H9 (cell line): ENCODE measurements at regions not wholly inside any gene's neighbourhood (a gene's known extent, or its start where the extent isn't known, plus 50 kb on each side); places are given as distances from the start of the nearest gene placed in this dataset.
"Not testable (repeated sequence)": the region's sequence is repeated elsewhere in the genome, so short reads cannot be mapped to it uniquely, and the experiment has no call there.

Experiments
- DNase-seq: peaks from one replicate; pipeline ENCODE4 v3.0.0-alpha.2; 2017
- H2AFZ ChIP-seq: one replicate; pipeline ENCODE4 v1.6.1; 2013; ENCODE audit warnings: mild to moderate bottlenecking, low read length, control low read depth, moderate library complexity
- H2AK5ac ChIP-seq: 2 replicates; pipeline ENCODE4 v1.6.1; 2013; ENCODE audit warnings: low read length, control low read depth, mixed read lengths; ENCODE audit not compliant: insufficient read length
- H2BK120ac ChIP-seq: one replicate; pipeline ENCODE4 v1.6.1; 2013; ENCODE audit warnings: low read depth, mild to moderate bottlenecking, low read length, control low read depth, inconsistent platforms; ENCODE audit not compliant: poor library complexity, severe bottlenecking
- H2BK12ac ChIP-seq: 2 replicates; pipeline ENCODE4 v1.6.1; 2013; ENCODE audit warnings: low read length, control low read depth, mixed read lengths, low read depth; ENCODE audit not compliant: insufficient read length
- H2BK15ac ChIP-seq: 2 replicates; pipeline ENCODE4 v1.6.1; 2013; ENCODE audit warnings: low read depth, low read length, control low read depth
- H2BK20ac ChIP-seq: one replicate; pipeline ENCODE4 v1.6.1; 2013; ENCODE audit warnings: low read depth, mild to moderate bottlenecking, low read length, control low read depth, inconsistent platforms; ENCODE audit not compliant: poor library complexity, severe bottlenecking
- H2BK5ac ChIP-seq: 2 replicates; pipeline ENCODE4 v1.6.1; 2013; ENCODE audit warnings: low read length, control low read depth, mixed read lengths; ENCODE audit not compliant: insufficient read length
- H3K14ac ChIP-seq: 2 replicates; pipeline ENCODE4 v1.6.1; 2013; ENCODE audit warnings: low read length, control low read depth; ENCODE audit not compliant: insufficient read depth
- H3K18ac ChIP-seq: 2 replicates; pipeline ENCODE4 v1.6.1; 2013; ENCODE audit warnings: low read depth, mild to moderate bottlenecking, mixed read lengths, low read length, control low read depth; ENCODE audit not compliant: insufficient read length
- H3K23ac ChIP-seq: 2 replicates; pipeline ENCODE4 v1.6.1; 2013; ENCODE audit warnings: low read length, control low read depth, mixed read lengths, low read depth; ENCODE audit not compliant: insufficient read length
- H3K23me2 ChIP-seq: 2 replicates; pipeline ENCODE4 v1.6.1; 2013; ENCODE audit warnings: low read depth, mild to moderate bottlenecking, mixed read lengths, low read length, control low read depth; ENCODE audit not compliant: insufficient read length, poor library complexity, severe bottlenecking
- H3K27ac ChIP-seq: 2 replicates; pipeline ENCODE4 v1.5.1; 2013; ENCODE audit warnings: low read length, control low read depth, mixed read lengths, low read depth; ENCODE audit not compliant: insufficient read length
- H3K27me3 ChIP-seq: 2 replicates; pipeline ENCODE4 v1.6.1; 2013; ENCODE audit warnings: low read length, control low read depth, inconsistent platforms; ENCODE audit not compliant: insufficient read depth
- H3K4ac ChIP-seq: 2 replicates; pipeline ENCODE4 v1.6.1; 2013; ENCODE audit warnings: low read depth, mild to moderate bottlenecking, control low read depth, inconsistent platforms, low read length, moderate library complexity
- H3K4me1 ChIP-seq: 2 replicates; pipeline ENCODE4 v1.6.1; 2013; ENCODE audit warnings: low read length, control low read depth, inconsistent platforms; ENCODE audit not compliant: insufficient read depth
- H3K4me2 ChIP-seq: 2 replicates; pipeline ENCODE4 v1.6.1; 2013; ENCODE audit warnings: low read length, control low read depth, mixed read lengths; ENCODE audit not compliant: insufficient read length, insufficient read depth
- H3K56ac ChIP-seq: 2 replicates; pipeline ENCODE4 v1.6.1; 2013; ENCODE audit warnings: low read depth, mild to moderate bottlenecking, mixed read lengths, low read length, control low read depth; ENCODE audit not compliant: insufficient read length
- H3K79me1 ChIP-seq: 2 replicates; pipeline ENCODE4 v1.6.1; 2013; ENCODE audit warnings: low read depth, mild to moderate bottlenecking, moderate library complexity, low read length, control low read depth, inconsistent platforms; ENCODE audit not compliant: insufficient read depth, poor library complexity, severe bottlenecking
- H3K79me2 ChIP-seq: 2 replicates; pipeline ENCODE4 v1.6.1; 2013; ENCODE audit warnings: low read length, control low read depth, inconsistent platforms; ENCODE audit not compliant: insufficient read depth
- H3K9ac ChIP-seq: 2 replicates; pipeline ENCODE4 v1.6.1; 2013; ENCODE audit warnings: low read length, control low read depth, mixed read lengths; ENCODE audit not compliant: insufficient read length; ENCODE audit errors: extremely low read depth
- H3K9me3 ChIP-seq: one replicate; pipeline ENCODE4 v1.6.1; 2013; ENCODE audit warnings: low read depth, low read length, inconsistent platforms; ENCODE audit not compliant: control insufficient read depth
- H3T11ph ChIP-seq: one replicate; pipeline ENCODE4 v1.6.1; 2013; ENCODE audit warnings: mild to moderate bottlenecking, low read length, control low read depth, inconsistent platforms
- H4K20me1 ChIP-seq: one replicate; pipeline ENCODE4 v1.6.1; 2013; ENCODE audit not compliant: control insufficient read depth, insufficient read length, insufficient read depth
- H4K5ac ChIP-seq: 2 replicates; pipeline ENCODE4 v1.6.1; 2013; ENCODE audit warnings: low read depth, mild to moderate bottlenecking, mixed read lengths, low read length, control low read depth; ENCODE audit not compliant: insufficient read length
- H4K8ac ChIP-seq: replicated peaks from 2 replicates; pipeline ENCODE4 v1.6.1; 2013; ENCODE audit warnings: low read length, control low read depth, mixed read lengths, low read depth; ENCODE audit not compliant: insufficient read length
- H4K91ac ChIP-seq: 2 replicates; pipeline ENCODE4 v1.6.1; 2013; ENCODE audit warnings: low read depth, mild to moderate bottlenecking, moderate library complexity, mixed read lengths, low read length, control low read depth; ENCODE audit not compliant: insufficient read length
- H3K27ac Mint-ChIP-seq, 3 experiments: 2 replicates in 2 of 3; 3 replicates in 1 of 3; pipeline ENCODE4 v1.8.0; 2020 to 2021; ENCODE audit warnings: mixed read lengths in 3 of 3, mild to moderate bottlenecking in 1 of 3, moderate library complexity in 1 of 3
- H3K27me3 Mint-ChIP-seq: 2 replicates; pipeline ENCODE4 v1.8.0; 2021; ENCODE audit warnings: low read depth, mild to moderate bottlenecking, moderate library complexity, mixed read lengths
- H3K36me3 Mint-ChIP-seq, 3 experiments: 2 replicates in 2 of 3; 3 replicates in 1 of 3; pipeline ENCODE4 v1.8.0; 2020 to 2021; ENCODE audit warnings: low read depth in 3 of 3, mixed read lengths in 3 of 3; ENCODE audit not compliant: insufficient read depth in 1 of 3
- H3K4me1 Mint-ChIP-seq, 2 experiments: 2 replicates each; pipeline ENCODE4 v1.8.0; 2020; ENCODE audit warnings: mixed read lengths in 2 of 2
- H3K4me3 Mint-ChIP-seq, 2 experiments: 2 replicates in 1 of 2; 3 replicates in 1 of 2; pipeline ENCODE4 v1.8.0; 2020 to 2021; ENCODE audit warnings: mild to moderate bottlenecking in 2 of 2, mixed read lengths in 2 of 2, moderate library complexity in 1 of 2
- H3K9me3 Mint-ChIP-seq, 2 experiments: 2 replicates in 1 of 2; 3 replicates in 1 of 2; pipeline ENCODE4 v1.8.0; 2020; ENCODE audit warnings: mild to moderate bottlenecking in 2 of 2, mixed read lengths in 2 of 2, moderate library complexity in 1 of 2
- WGBS: extraction: QIAGEN DNeasy Blood & Tissue Kit; methylation state at CpG from one replicate; pipeline ENCODE4 v1.1.7; 2013; ENCODE audit warnings: missing lambda C conversion rate, low lambda C conversion rate, mixed read lengths; ENCODE audit not compliant: insufficient read length; ENCODE audit errors: extremely low coverage; 5-methylcytosine and 5-hydroxymethylcytosine counted together

DNA sequence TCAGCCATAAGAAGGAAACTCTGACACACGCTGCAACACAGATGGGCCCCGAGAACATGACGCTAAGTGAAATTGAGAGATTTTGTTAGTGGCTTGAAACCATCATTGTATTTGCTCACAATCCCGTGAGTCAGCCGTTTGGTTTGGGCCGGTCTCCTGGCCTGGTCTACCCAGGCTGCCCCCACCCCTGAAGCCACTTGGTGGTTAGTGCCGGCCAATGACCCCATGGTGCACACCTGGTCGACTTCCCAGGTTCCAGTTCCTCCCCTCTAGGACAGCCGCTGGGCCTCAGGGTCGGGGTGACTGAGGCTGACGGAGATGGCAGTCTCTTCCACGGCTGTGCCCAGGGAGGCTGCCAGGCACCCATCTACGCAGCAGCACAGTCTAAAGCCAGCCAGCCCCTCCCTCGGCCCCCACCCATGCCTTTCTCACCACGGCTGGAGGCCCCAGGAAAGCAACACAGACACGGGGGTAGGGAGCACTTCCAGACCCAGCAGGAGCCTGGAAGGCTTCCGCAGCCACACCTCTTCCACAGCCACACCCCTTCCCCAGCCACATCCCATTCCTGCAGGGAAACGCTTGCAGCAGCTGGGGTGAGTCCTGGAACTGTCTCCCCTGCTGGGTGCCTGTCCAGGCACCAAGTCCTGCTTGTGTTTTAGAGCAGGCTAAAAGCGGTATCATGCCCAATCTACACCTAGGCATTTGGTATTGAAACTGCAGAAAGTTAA lies 5413.2 kb upstream of the TPTE start:
- not testable (repeated sequence) for H3K36me3 Mint-ChIP-seq, H2AK5ac ChIP-seq, H3K56ac ChIP-seq, H3K27ac Mint-ChIP-seq, H3K4me2 ChIP-seq, H2BK12ac ChIP-seq, H3K18ac ChIP-seq, H3K4me3 Mint-ChIP-seq, H3K9me3 ChIP-seq, H4K20me1 ChIP-seq, H3K27me3 Mint-ChIP-seq, H3K79me1 ChIP-seq, H2AFZ ChIP-seq, H3K4me1 Mint-ChIP-seq, H3K14ac ChIP-seq, H4K8ac ChIP-seq, H2BK15ac ChIP-seq, H4K5ac ChIP-seq, H3K23ac ChIP-seq, H3K27ac ChIP-seq, H3K23me2 ChIP-seq, H3K9ac ChIP-seq, H2BK120ac ChIP-seq, H3K9me3 Mint-ChIP-seq, H3K79me2 ChIP-seq, H3K4me1 ChIP-seq, H3K4ac ChIP-seq, H4K91ac ChIP-seq, H2BK5ac ChIP-seq, H2BK20ac ChIP-seq, H3K27me3 ChIP-seq, DNase-seq, H3T11ph ChIP-seq
- no CpG with 5 or more reads among the region's 19 CpGs for WGBS

DNA sequence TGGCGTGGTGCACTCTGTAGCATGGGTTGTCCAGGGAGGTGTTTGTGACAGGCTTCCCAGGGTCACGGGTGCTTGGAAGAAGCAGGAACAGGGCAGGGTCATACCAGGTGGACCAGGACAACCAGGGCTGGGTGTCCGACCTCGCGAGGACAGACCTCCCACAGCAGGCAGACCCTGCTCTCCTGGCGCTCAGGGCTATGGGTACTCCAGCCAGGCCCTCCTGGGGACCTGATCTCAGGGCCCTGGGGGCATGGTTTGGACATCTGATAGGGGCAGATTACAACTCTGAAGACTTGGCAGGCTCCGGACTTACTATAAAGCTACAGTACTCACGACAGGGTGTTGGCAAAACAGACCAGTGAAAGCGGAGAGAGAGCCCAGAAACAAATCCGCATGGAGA lies 5410.2 kb upstream of the TPTE start:
- not testable (repeated sequence) for H3K79me1 ChIP-seq, H2BK15ac ChIP-seq, H3K9ac ChIP-seq, H4K91ac ChIP-seq, H3K4me1 Mint-ChIP-seq, H3K36me3 Mint-ChIP-seq, DNase-seq, H3K4ac ChIP-seq, H4K5ac ChIP-seq, H3K9me3 ChIP-seq, H3K4me3 Mint-ChIP-seq, H3K23me2 ChIP-seq, H3K27me3 Mint-ChIP-seq, H3K23ac ChIP-seq, H2AFZ ChIP-seq, H2BK5ac ChIP-seq, H3K79me2 ChIP-seq, H3K18ac ChIP-seq, H4K8ac ChIP-seq, H2BK120ac ChIP-seq, H3K4me1 ChIP-seq, H3K4me2 ChIP-seq, H3K14ac ChIP-seq, H3K9me3 Mint-ChIP-seq, H3K27ac Mint-ChIP-seq, H4K20me1 ChIP-seq, H2AK5ac ChIP-seq, H3K27me3 ChIP-seq, H2BK12ac ChIP-seq, H2BK20ac ChIP-seq, H3K27ac ChIP-seq, H3K56ac ChIP-seq, H3T11ph ChIP-seq
- WGBS = no CpG with 5 or more reads among the region's 10 CpGs
